PC-3 (cell line): ENCODE measurements at regions not wholly inside any gene's neighbourhood (a gene's known extent, or its start where the extent isn't known, plus 50 kb on each side); places are given as distances from the start of the nearest gene placed in this dataset.

Source experiments
- CTCF ChIP-seq: fragments of 300-600 bp; sonication (generic); conservative IDR thresholded peaks from 2 replicates; pipeline ENCODE4 v1.5.1; 2017; ENCODE audit warnings: antibody characterized with exemption, low read depth, mild to moderate bottlenecking, low read length
- EZH2 ChIP-seq: fragments of 300-600 bp; sonication (generic); IDR thresholded peaks from one replicate; pipeline ENCODE4 v1.6.1; 2017; ENCODE audit warnings: antibody characterized with exemption, mild to moderate bottlenecking, low read length; ENCODE audit not compliant: unreplicated experiment

- TF ChIP-seq EZH2 (no peak), CTCF (no peak)
Measured at GRCh38 chr3:124671106-124671505, 59.1 kb upstream of the UMPS start.
